H1 (cell line): ENCODE measurements at regions not wholly inside any gene's neighbourhood (a gene's known extent, or its start where the extent isn't known, plus 50 kb on each side); places are given as distances from the start of the nearest gene placed in this dataset.

Experiments used
- CTCF ChIA-PET: fragments of 300-600 bp; sonication (Branson Sonifier 250); formaldehyde crosslinking; loops from one replicate; lab custom pipeline; 2021; ENCODE audit not compliant: partially characterized antibody; lab: Charles Lee
- POLR2A ChIA-PET: fragments of 300-600 bp; sonication (Branson Sonifier 250); formaldehyde crosslinking; loops from one replicate; lab custom pipeline; 2021; ENCODE audit warnings: inconsistent platforms; ENCODE audit not compliant: partially characterized antibody; lab: Charles Lee
- DNase-seq, 2 experiments: peaks; one replicate each; pipeline versions ENCODE4 v3.0.0 to v3.0.0-alpha.2; 2010 to 2022; ENCODE audit warnings: low spot score in 2 of 2, low read depth in 1 of 2, mixed read lengths in 1 of 2
- FAIRE-seq: peaks from 2 replicates; lab custom pipeline; 2011; peaks lifted over from hg19 to GRCh38; lab: Jason Lieb, UNC
- H2AFZ ChIP-seq: 2 replicates; pipeline ENCODE4 v1.8.1; 2012; ENCODE audit warnings: low read length, inconsistent platforms
- H2AK5ac ChIP-seq: 2 replicates; pipeline ENCODE4 v1.6.1; 2013; ENCODE audit warnings: low read depth, low read length
- H2BK120ac ChIP-seq: replicated peaks from 2 replicates; pipeline ENCODE3; 2013; ENCODE audit warnings: low read depth, low read length, inconsistent platforms
- H2BK12ac ChIP-seq: 2 replicates; pipeline ENCODE4 v1.6.1; 2013; ENCODE audit warnings: low read depth, low read length
- H2BK15ac ChIP-seq: 2 replicates; pipeline ENCODE4 v1.6.1; 2013; ENCODE audit warnings: low read length
- H2BK20ac ChIP-seq: 2 replicates; pipeline ENCODE4 v1.6.1; 2013; ENCODE audit warnings: low read length
- H2BK5ac ChIP-seq: 2 replicates; pipeline ENCODE4 v1.6.1; 2013; ENCODE audit warnings: low read depth, low read length
- H3K14ac ChIP-seq: 2 replicates; pipeline ENCODE4 v1.6.1; 2013; ENCODE audit warnings: inconsistent platforms; ENCODE audit not compliant: insufficient read length
- H3K18ac ChIP-seq: 2 replicates; pipeline ENCODE4 v1.6.1; 2013; ENCODE audit warnings: low read length; ENCODE audit errors: extremely low read depth
- H3K23ac ChIP-seq: 2 replicates; pipeline ENCODE4 v1.6.1; 2013; ENCODE audit warnings: inconsistent platforms; ENCODE audit not compliant: insufficient read length
- H3K23me2 ChIP-seq: 2 replicates; pipeline ENCODE4 v1.6.1; 2013; ENCODE audit warnings: low read depth, low read length
- H3K27ac ChIP-seq: 2 replicates; pipeline ENCODE4 v1.6.1; 2011; ENCODE audit warnings: low read depth, low read length, inconsistent platforms
- H3K27me3 ChIP-seq, 4 experiments: replicated peaks in 1 of 4; 1 replicate in 1 of 4; 2 replicates in 3 of 4; pipeline versions ENCODE4 v1.6.1 to v1.8.1; 2011 to 2013; ENCODE audit warnings: low read length in 3 of 4, mild to moderate bottlenecking in 3 of 4, inconsistent platforms in 2 of 4, mixed read lengths in 2 of 4, moderate library complexity in 1 of 4; ENCODE audit not compliant: control insufficient read depth in 3 of 4, insufficient read depth in 3 of 4; ENCODE audit errors: extremely low read depth in 1 of 4
- H3K36me3 ChIP-seq, 4 experiments: 2 replicates each; pipeline versions ENCODE4 v1.6.1 to v1.8.1; 2011 to 2013; ENCODE audit warnings: mild to moderate bottlenecking in 4 of 4, low read length in 3 of 4, moderate library complexity in 2 of 4, control low read depth in 1 of 4, inconsistent platforms in 1 of 4; ENCODE audit not compliant: insufficient read depth in 4 of 4, control insufficient read depth in 2 of 4
- H3K4ac ChIP-seq: replicated peaks from 2 replicates; pipeline ENCODE3; 2013; ENCODE audit warnings: low read length, low read depth, mixed read lengths, inconsistent platforms; ENCODE audit not compliant: insufficient read length
- H3K4me1 ChIP-seq, 4 experiments: replicated peaks in 1 of 4; 1 replicate in 1 of 4; 2 replicates in 3 of 4; pipeline versions ENCODE4 v1.6.1 to v1.8.1; 2011 to 2013; ENCODE audit warnings: low read length in 3 of 4, inconsistent platforms in 2 of 4, mixed read lengths in 1 of 4; ENCODE audit not compliant: insufficient read depth in 4 of 4, control insufficient read depth in 3 of 4
- H3K4me2 ChIP-seq, 2 experiments: 2 replicates each; pipeline versions ENCODE4 v1.6.1 to v1.8.1; 2011 to 2013; ENCODE audit warnings: low read depth in 2 of 2, low read length in 2 of 2, control low read depth in 1 of 2, inconsistent platforms in 1 of 2, mild to moderate bottlenecking in 1 of 2; ENCODE audit not compliant: insufficient read depth in 1 of 2
- H3K4me3 ChIP-seq, 4 experiments: fragments of 200-600, 300-600 bp in 1 of 4; sonication (generic), shearing (Covaris generic), sonication (Bioruptor Twin) in 1 of 4; 2 replicates each; pipeline versions ENCODE4 v1.5.1 to v1.8.1; 2011 to 2016; ENCODE audit warnings: low read length in 4 of 4, low read depth in 3 of 4, control low read depth in 2 of 4, inconsistent platforms in 2 of 4, mild to moderate bottlenecking in 2 of 4, mixed read lengths in 1 of 4, moderate library complexity in 1 of 4; ENCODE audit not compliant: insufficient read depth in 2 of 4; ENCODE audit errors: extremely low read depth in 1 of 4
- H3K56ac ChIP-seq: replicated peaks from 2 replicates; pipeline ENCODE3; 2013; ENCODE audit warnings: low read depth, mild to moderate bottlenecking, mixed read lengths, low read length, inconsistent platforms; ENCODE audit not compliant: insufficient read length
- H3K79me1 ChIP-seq: 2 replicates; pipeline ENCODE4 v1.6.1; 2013; ENCODE audit warnings: low read depth, low read length, control low read depth
- H3K79me2 ChIP-seq, 2 experiments: 2 replicates each; pipeline versions ENCODE4 v1.6.1 to v1.8.1; 2012 to 2013; ENCODE audit warnings: low read length in 2 of 2, mild to moderate bottlenecking in 2 of 2, inconsistent platforms in 1 of 2; ENCODE audit not compliant: insufficient read depth in 2 of 2, control insufficient read depth in 1 of 2
- H3K9ac ChIP-seq, 4 experiments: replicated peaks in 1 of 4; 1 replicate in 1 of 4; 2 replicates in 3 of 4; pipeline versions ENCODE4 v1.6.1 to v1.8.1; 2011 to 2013; ENCODE audit warnings: low read depth in 3 of 4, low read length in 3 of 4, control low read depth in 2 of 4, mild to moderate bottlenecking in 2 of 4, moderate library complexity in 2 of 4, inconsistent platforms in 1 of 4; ENCODE audit errors: extremely low read depth in 1 of 4
- H3K9me3 ChIP-seq, 2 experiments: 2 replicates each; pipeline versions ENCODE4 v1.6.1 to v1.8.1; 2012 to 2013; ENCODE audit warnings: mild to moderate bottlenecking in 2 of 2, moderate library complexity in 2 of 2, control low read depth in 1 of 2, inconsistent platforms in 1 of 2, low read depth in 1 of 2, low read length in 1 of 2, mixed read lengths in 1 of 2; ENCODE audit not compliant: insufficient read depth in 2 of 2
- H4K20me1 ChIP-seq, 2 experiments: replicated peaks in 1 of 2; 2 replicates each; pipeline versions ENCODE3 to v1.8.1; 2011 to 2013; ENCODE audit warnings: inconsistent platforms in 2 of 2, low read length in 2 of 2, mild to moderate bottlenecking in 1 of 2; ENCODE audit not compliant: insufficient read depth in 2 of 2, control insufficient read depth in 1 of 2
- H4K5ac ChIP-seq: 2 replicates; pipeline ENCODE4 v1.6.1; 2013; ENCODE audit warnings: low read length, low read depth, mixed read lengths, inconsistent platforms; ENCODE audit not compliant: insufficient read length
- H4K8ac ChIP-seq: 2 replicates; pipeline ENCODE4 v1.8.0; 2013; ENCODE audit warnings: mild to moderate bottlenecking, moderate library complexity, low read length, inconsistent platforms; ENCODE audit not compliant: insufficient read depth; ENCODE audit errors: extremely low read depth
- H4K91ac ChIP-seq: replicated peaks from 2 replicates; pipeline ENCODE3; 2013; ENCODE audit warnings: low read length, mixed read lengths, inconsistent platforms; ENCODE audit not compliant: insufficient read length
- BCL11A ChIP-seq, 2 experiments: IDR thresholded peaks; one replicate each; pipeline ENCODE4 v1.6.1; 2011; ENCODE audit warnings: low read depth in 2 of 2, low read length in 2 of 2, mild to moderate bottlenecking in 2 of 2
- CBX8 ChIP-seq: fragments of 300-800, 300-1000 bp; sonication (generic); IDR thresholded peaks from 2 replicates; pipeline ENCODE4 v1.7.1; 2016; ENCODE audit warnings: low read depth, low read length, borderline replicate concordance
- CREB1 ChIP-seq: IDR thresholded peaks from 2 replicates; pipeline ENCODE4 v1.6.1; 2012; ENCODE audit warnings: inconsistent platforms
- CTCF ChIP-seq, 3 experiments: IDR thresholded peaks; 1 replicate in 2 of 3; 2 replicates in 1 of 3; pipeline versions ENCODE4 v1.5.1 to v1.6.1; 2011; ENCODE audit warnings: low read length in 3 of 3, mild to moderate bottlenecking in 3 of 3, inconsistent platforms in 2 of 3, low read depth in 1 of 3, moderate library complexity in 1 of 3; ENCODE audit not compliant: insufficient read depth in 1 of 3; ENCODE audit errors: control extremely low read depth in 1 of 3
- E2F6 ChIP-seq: IDR thresholded peaks from 2 replicates; pipeline ENCODE4 v1.6.1; 2012; ENCODE audit warnings: inconsistent platforms
- EGR1 ChIP-seq: IDR thresholded peaks from 2 replicates; pipeline ENCODE4 v1.6.1; 2011; ENCODE audit warnings: low read depth, low read length, borderline replicate concordance
- GTF2F1 ChIP-seq: IDR thresholded peaks from 2 replicates; pipeline ENCODE4 v1.6.1; 2012; ENCODE audit warnings: low read depth, low read length, improper control_type of control experiment, borderline replicate concordance
- HDAC2 ChIP-seq, 2 experiments: fragments of 300-600 bp in 1 of 2; sonication (generic) in 1 of 2; IDR thresholded peaks; 2 replicates each; pipeline ENCODE4 v1.6.1; 2011 to 2012; ENCODE audit warnings: low read depth in 2 of 2, low read length in 2 of 2, mild to moderate bottlenecking in 2 of 2, moderate library complexity in 2 of 2, borderline replicate concordance in 1 of 2, inconsistent platforms in 1 of 2
- MAFK ChIP-seq: IDR thresholded peaks from 2 replicates; pipeline ENCODE4 v1.6.1; 2012; ENCODE audit warnings: low read depth, mild to moderate bottlenecking, improper control_type of control experiment, low read length
- NRF1 ChIP-seq: IDR thresholded peaks from 2 replicates; pipeline ENCODE4 v1.6.1; 2011; ENCODE audit warnings: mild to moderate bottlenecking, low read depth, low read length, improper control_type of control experiment
- TAF1 ChIP-seq: IDR thresholded peaks from 2 replicates; pipeline ENCODE4 v1.6.1; 2011; ENCODE audit warnings: mild to moderate bottlenecking, low read depth, low read length
- ZNF274 ChIP-seq: IDR thresholded peaks from 2 replicates; pipeline ENCODE4 v1.7.0; 2012; ENCODE audit warnings: low read length, borderline replicate concordance; ENCODE audit errors: extremely low read depth
- WGBS, 2 experiments: shearing (Covaris generic) in 1 of 2; methylation state at CpG; one replicate each; pipeline versions ENCODE4 v1.1.6 to v1.1.7; 2013 to 2015; ENCODE audit warnings: low lambda C conversion rate in 2 of 2, mixed read lengths in 2 of 2, inconsistent platforms in 1 of 2, low coverage in 1 of 2, missing lambda C conversion rate in 1 of 2; ENCODE audit not compliant: insufficient replicate concordance in 2 of 2, insufficient coverage in 1 of 2, insufficient read length in 1 of 2; ENCODE audit errors: extremely low coverage in 1 of 2, missing lambda C conversion rate in 1 of 2; 5-methylcytosine and 5-hydroxymethylcytosine counted together

GRCh38 chr2:107721586-107721985 lies 105.1 kb upstream of the RGPD4 start:
- no peaks in the 10 kb centered on the region for H3K23me2 ChIP-seq
- H3K36me3 ChIP-seq: no peaks in the 10 kb centered on the region
- no peak overlapping the region for H3K4me2 ChIP-seq
- H3K14ac ChIP-seq: no peak overlapping the region
- ChIA-PET CTCF (interaction anchor here (1.5 kb wide), 1 partner anchor 28 kb away, joined by 4 read pairs; no protein-coding TSS in a partner anchor), POLR2A (no interaction called here)
- no peak overlapping the region for H3K27ac ChIP-seq
- no peaks in the 10 kb centered on the region for H3K79me2 ChIP-seq
- no peaks in the 10 kb centered on the region for H3K27me3 ChIP-seq
- H2AFZ ChIP-seq: no peak overlapping the region
- no peak overlapping the region for H3K4me3 ChIP-seq
- H2BK12ac ChIP-seq: no peak overlapping the region
- no peak for FAIRE-seq
- no peak overlapping the region for H2BK120ac ChIP-seq
- H3K18ac ChIP-seq: no peak overlapping the region
- no peak overlapping the region for H3K4ac ChIP-seq
- DNase-seq: no peak
- H4K5ac ChIP-seq: no peak overlapping the region
- no peak overlapping the region for H2AK5ac ChIP-seq
- no peak overlapping the region for H2BK15ac ChIP-seq
- 96% methylated on average over 2 of the region's 2 CpGs; no CpG with 5 or more reads in 1 of the 2 experiments for WGBS, 2 experiments
- H3K9ac ChIP-seq: no peak overlapping the region
- no peak overlapping the region for H4K91ac ChIP-seq
- no peaks in the 10 kb centered on the region; a peak in 1 of 7 replicates for H3K4me1 ChIP-seq
- no peak overlapping the region for H3K23ac ChIP-seq
- no peaks in the 10 kb centered on the region for H3K79me1 ChIP-seq
- no peak overlapping the region for H3K56ac ChIP-seq
- H2BK5ac ChIP-seq: no peak overlapping the region
- H2BK20ac ChIP-seq: no peak overlapping the region
- no peak overlapping the region for H4K8ac ChIP-seq
- H3K9me3 ChIP-seq: no peaks in the 10 kb centered on the region
- no peaks in the 10 kb centered on the region for H4K20me1 ChIP-seq
- TF ChIP-seq CBX8 (no peak), EGR1 (no peak), E2F6 (no peak), CREB1 (no peak), HDAC2 (IDR thresholded peaks at IDR 0.05; ENCODE audit: borderline replicate concordance in 1 of 2, low read depth in 2 of 2, low read length in 2 of 2) (no peak), GTF2F1 (no peak), ZNF274 (no peak), TAF1 (no peak), BCL11A (IDR thresholded peaks at IDR 0.05; ENCODE audit: low read depth in 2 of 2, low read length in 2 of 2) (no peak), CTCF (IDR thresholded peaks at IDR 0.05; ENCODE audit: control extremely low read depth in 1 of 3, insufficient read depth in 1 of 3, low read depth in 1 of 3, low read length in 3 of 3) (no peak), NRF1 (no peak), MAFK (no peak)
